ENCODE measurements at regions not wholly inside any gene's neighbourhood (a gene's known extent, or its start where the extent isn't known, plus 50 kb on each side); places are given as distances from the start of the nearest gene placed in this dataset.

DNA sequence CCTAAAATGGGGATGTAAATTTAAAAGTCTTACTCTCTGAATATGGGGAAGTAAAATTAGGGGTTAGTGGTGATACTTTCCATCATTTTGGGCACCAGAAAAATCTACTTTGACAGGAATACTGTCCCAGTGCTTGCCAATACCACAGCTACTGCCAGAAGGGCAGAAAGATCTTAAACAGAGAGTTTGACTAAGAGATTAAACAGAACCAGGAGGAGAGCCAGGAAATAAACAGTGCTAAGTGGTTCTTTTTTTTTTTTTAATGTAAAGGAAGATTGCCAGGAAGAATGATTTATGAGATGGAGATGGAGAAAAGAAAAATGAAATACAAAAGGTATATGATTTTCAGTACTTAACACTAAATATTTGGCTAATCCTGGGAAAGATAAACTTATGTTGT lies 126.8 kb downstream of the RTL3 start:
- TF ChIP-seq, protein P1, sequence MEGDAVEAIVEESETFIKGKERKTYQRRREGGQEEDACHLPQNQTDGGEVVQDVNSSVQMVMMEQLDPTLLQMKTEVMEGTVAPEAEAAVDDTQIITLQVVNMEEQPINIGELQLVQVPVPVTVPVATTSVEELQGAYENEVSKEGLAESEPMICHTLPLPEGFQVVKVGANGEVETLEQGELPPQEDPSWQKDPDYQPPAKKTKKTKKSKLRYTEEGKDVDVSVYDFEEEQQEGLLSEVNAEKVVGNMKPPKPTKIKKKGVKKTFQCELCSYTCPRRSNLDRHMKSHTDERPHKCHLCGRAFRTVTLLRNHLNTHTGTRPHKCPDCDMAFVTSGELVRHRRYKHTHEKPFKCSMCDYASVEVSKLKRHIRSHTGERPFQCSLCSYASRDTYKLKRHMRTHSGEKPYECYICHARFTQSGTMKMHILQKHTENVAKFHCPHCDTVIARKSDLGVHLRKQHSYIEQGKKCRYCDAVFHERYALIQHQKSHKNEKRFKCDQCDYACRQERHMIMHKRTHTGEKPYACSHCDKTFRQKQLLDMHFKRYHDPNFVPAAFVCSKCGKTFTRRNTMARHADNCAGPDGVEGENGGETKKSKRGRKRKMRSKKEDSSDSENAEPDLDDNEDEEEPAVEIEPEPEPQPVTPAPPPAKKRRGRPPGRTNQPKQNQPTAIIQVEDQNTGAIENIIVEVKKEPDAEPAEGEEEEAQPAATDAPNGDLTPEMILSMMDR (IDR thresholded peaks at IDR 0.05): no peak
- TF ChIP-seq, protein P2, sequence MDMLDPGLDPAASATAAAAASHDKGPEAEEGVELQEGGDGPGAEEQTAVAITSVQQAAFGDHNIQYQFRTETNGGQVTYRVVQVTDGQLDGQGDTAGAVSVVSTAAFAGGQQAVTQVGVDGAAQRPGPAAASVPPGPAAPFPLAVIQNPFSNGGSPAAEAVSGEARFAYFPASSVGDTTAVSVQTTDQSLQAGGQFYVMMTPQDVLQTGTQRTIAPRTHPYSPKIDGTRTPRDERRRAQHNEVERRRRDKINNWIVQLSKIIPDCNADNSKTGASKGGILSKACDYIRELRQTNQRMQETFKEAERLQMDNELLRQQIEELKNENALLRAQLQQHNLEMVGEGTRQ (IDR thresholded peaks at IDR 0.05; ENCODE audit: borderline replicate concordance, low read depth, low read length): no peak
- TF ChIP-seq MXI1 (IDR thresholded peaks at IDR 0.05; ENCODE audit: low read depth, low read length): no peak
- TF ChIP-seq EP300 (IDR thresholded peaks at IDR 0.05; ENCODE audit: borderline replicate concordance in 1 of 2, low read depth in 1 of 2, low read length in 1 of 2): no peak
- no peak for TF ChIP-seq TCF12 (IDR thresholded peaks at IDR 0.05)
- TF ChIP-seq RFX5 (IDR thresholded peaks at IDR 0.05; ENCODE audit: low read length): no peak
- TF ChIP-seq, protein P3, sequence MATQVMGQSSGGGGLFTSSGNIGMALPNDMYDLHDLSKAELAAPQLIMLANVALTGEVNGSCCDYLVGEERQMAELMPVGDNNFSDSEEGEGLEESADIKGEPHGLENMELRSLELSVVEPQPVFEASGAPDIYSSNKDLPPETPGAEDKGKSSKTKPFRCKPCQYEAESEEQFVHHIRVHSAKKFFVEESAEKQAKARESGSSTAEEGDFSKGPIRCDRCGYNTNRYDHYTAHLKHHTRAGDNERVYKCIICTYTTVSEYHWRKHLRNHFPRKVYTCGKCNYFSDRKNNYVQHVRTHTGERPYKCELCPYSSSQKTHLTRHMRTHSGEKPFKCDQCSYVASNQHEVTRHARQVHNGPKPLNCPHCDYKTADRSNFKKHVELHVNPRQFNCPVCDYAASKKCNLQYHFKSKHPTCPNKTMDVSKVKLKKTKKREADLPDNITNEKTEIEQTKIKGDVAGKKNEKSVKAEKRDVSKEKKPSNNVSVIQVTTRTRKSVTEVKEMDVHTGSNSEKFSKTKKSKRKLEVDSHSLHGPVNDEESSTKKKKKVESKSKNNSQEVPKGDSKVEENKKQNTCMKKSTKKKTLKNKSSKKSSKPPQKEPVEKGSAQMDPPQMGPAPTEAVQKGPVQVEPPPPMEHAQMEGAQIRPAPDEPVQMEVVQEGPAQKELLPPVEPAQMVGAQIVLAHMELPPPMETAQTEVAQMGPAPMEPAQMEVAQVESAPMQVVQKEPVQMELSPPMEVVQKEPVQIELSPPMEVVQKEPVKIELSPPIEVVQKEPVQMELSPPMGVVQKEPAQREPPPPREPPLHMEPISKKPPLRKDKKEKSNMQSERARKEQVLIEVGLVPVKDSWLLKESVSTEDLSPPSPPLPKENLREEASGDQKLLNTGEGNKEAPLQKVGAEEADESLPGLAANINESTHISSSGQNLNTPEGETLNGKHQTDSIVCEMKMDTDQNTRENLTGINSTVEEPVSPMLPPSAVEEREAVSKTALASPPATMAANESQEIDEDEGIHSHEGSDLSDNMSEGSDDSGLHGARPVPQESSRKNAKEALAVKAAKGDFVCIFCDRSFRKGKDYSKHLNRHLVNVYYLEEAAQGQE (IDR thresholded peaks at IDR 0.05; ENCODE audit: low read depth, low read length): no peak
- TF ChIP-seq POLR2AphosphoS5 (IDR thresholded peaks at IDR 0.05; ENCODE audit: low read depth, low read length): no peak
- TF ChIP-seq TAF1 (IDR thresholded peaks at IDR 0.05; ENCODE audit: borderline replicate concordance, low read depth, low read length): no peak
- TF ChIP-seq, protein P4, sequence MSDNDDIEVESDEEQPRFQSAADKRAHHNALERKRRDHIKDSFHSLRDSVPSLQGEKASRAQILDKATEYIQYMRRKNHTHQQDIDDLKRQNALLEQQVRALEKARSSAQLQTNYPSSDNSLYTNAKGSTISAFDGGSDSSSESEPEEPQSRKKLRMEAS (IDR thresholded peaks at IDR 0.05; ENCODE audit: low read depth): no peak
- no peak for TF ChIP-seq RCOR1 (IDR thresholded peaks at IDR 0.05; ENCODE audit: low read length)
- TF ChIP-seq CHD2 (IDR thresholded peaks at IDR 0.05; ENCODE audit: low read length, partially characterized antibody): no peak
- no peak for TF ChIP-seq EZH2phosphoT487 (IDR thresholded peaks at IDR 0.05; ENCODE audit: borderline replicate concordance, low read depth)

Measured in SK-N-SH (cell line).